ENCODE measurements at regions not wholly inside any gene's neighbourhood (a gene's known extent, or its start where the extent isn't known, plus 50 kb on each side); places are given as distances from the start of the nearest gene placed in this dataset.
"Not testable (repeated sequence)": the region's sequence is repeated elsewhere in the genome, so short reads cannot be mapped to it uniquely, and the experiment has no call there.

GRCh38 chr9:90979639-90980038 lies 178.0 kb downstream of the SYK start:
- no peak for DNase-seq (ENCODE audit: low spot score)

- no peak for DNase-seq (ENCODE audit: low spot score)
Measured at GRCh38 chr9:90981726-90982125, 180.1 kb downstream of the SYK start.

GRCh38 chr9:90983394-90983793 lies 181.8 kb downstream of the SYK start:
- no peak for DNase-seq (ENCODE audit: low spot score)

- DNase-seq (ENCODE audit: low spot score) = no peak
Measured at GRCh38 chr9:90985631-90986030, 184.0 kb downstream of the SYK start.

GRCh38 chr9:90986161-90986560 lies 184.5 kb downstream of the SYK start:
- DNase-seq (ENCODE audit: low spot score) = no peak

- no peak for DNase-seq (ENCODE audit: low spot score)
Measured at GRCh38 chr9:90987566-90987965, 185.9 kb downstream of the SYK start.

- no peak for DNase-seq (ENCODE audit: low spot score)
Measured at GRCh38 chr9:90988318-90988717, 186.7 kb downstream of the SYK start.

GRCh38 chr9:90991953-90992352 lies 190.3 kb downstream of the SYK start:
- no peak for DNase-seq (ENCODE audit: low spot score)

- DNase-seq (ENCODE audit: low spot score) = no peak
Measured at GRCh38 chr9:90995516-90995915, 193.9 kb downstream of the SYK start.

- no peak for DNase-seq (ENCODE audit: low spot score)
Measured at GRCh38 chr9:90996154-90997065, 194.8 kb downstream of the SYK start.

GRCh38 chr9:90998573-90998972 lies 197.0 kb downstream of the SYK start:
- DNase-seq (ENCODE audit: low spot score) = no peak

GRCh38 chr9:90999425-91000397 lies 198.1 kb downstream of the SYK start:
- no peak for DNase-seq (ENCODE audit: low spot score)

- no peak for DNase-seq (ENCODE audit: low spot score)
Measured at GRCh38 chr9:91001146-91001611, 199.6 kb downstream of the SYK start.

GRCh38 chr9:91004484-91004883 lies 202.9 kb downstream of the SYK start:
- DNase-seq (ENCODE audit: low spot score) = no peak

- no peak for DNase-seq (ENCODE audit: low spot score)
Measured at GRCh38 chr9:91004992-91005391, 203.4 kb downstream of the SYK start.

- no peak for DNase-seq (ENCODE audit: low spot score)
Measured at GRCh38 chr9:91006046-91006445, 204.4 kb downstream of the SYK start.

- DNase-seq (ENCODE audit: low spot score) = no peak
Measured at GRCh38 chr9:91008568-91008967, 206.9 kb downstream of the SYK start.

- DNase-seq (ENCODE audit: low spot score) = no peak
Measured at GRCh38 chr9:91011891-91012290, 210.3 kb downstream of the SYK start.

GRCh38 chr9:91012933-91013841 lies 211.6 kb downstream of the SYK start:
- DNase-seq (ENCODE audit: low spot score) = no peak

- no peak for DNase-seq (ENCODE audit: low spot score)
Measured at GRCh38 chr9:91017245-91017644, 215.6 kb downstream of the SYK start.

- DNase-seq (ENCODE audit: low spot score) = not testable (repeated sequence)
Measured at GRCh38 chr9:91019871-91020270, 218.3 kb downstream of the SYK start.

- not testable (repeated sequence) for DNase-seq (ENCODE audit: low spot score)
Measured at GRCh38 chr9:91021656-91022055, 220.0 kb downstream of the SYK start.
